OCI-LY3 (cell line): ENCODE measurements at regions not wholly inside any gene's neighbourhood (a gene's known extent, or its start where the extent isn't known, plus 50 kb on each side); places are given as distances from the start of the nearest gene placed in this dataset.
A peak's percentile ranks its signal among the peaks of the same experiment; 100 is the strongest.

Source experiments
- H2AFZ ChIP-seq: fragments of 200-600, 300-600 bp; shearing (Covaris generic); 2 replicates; pipeline ENCODE4 v1.6.0; 2014; ENCODE audit warnings: antibody characterized with exemption, low read depth, low read length
- H3K27ac ChIP-seq: fragments of 200-600, 300-600 bp; sonication (generic); 2 replicates; pipeline ENCODE4 v1.5.1; 2014; ENCODE audit warnings: mild to moderate bottlenecking, low read length, moderate library complexity, mixed read lengths
- H3K27me3 ChIP-seq: fragments of 200-600, 300-600 bp; sonication (generic); 2 replicates; pipeline ENCODE4 v1.6.1; 2014; ENCODE audit warnings: low read depth, low read length, mixed read lengths
- H3K36me3 ChIP-seq: fragments of 200-600, 300-600 bp; sonication (generic); replicated peaks from 2 replicates; pipeline ENCODE3; 2014; ENCODE audit warnings: low read depth, low read length, mixed read lengths
- H3K4me1 ChIP-seq: fragments of 300-600, 200-600 bp; sonication (generic); 2 replicates; pipeline ENCODE4 v1.6.1; 2014; ENCODE audit warnings: low read length, mixed read lengths
- H3K4me2 ChIP-seq: fragments of 200-600, 300-600 bp; sonication (generic); 2 replicates; pipeline ENCODE4 v1.6.1; 2014; ENCODE audit warnings: low read length, mixed read lengths
- H3K4me3 ChIP-seq: fragments of 300-600, 200-600 bp; sonication (generic); 2 replicates; pipeline ENCODE4 v1.5.1; 2014; ENCODE audit warnings: antibody characterized with exemption, mild to moderate bottlenecking, low read length, moderate library complexity
- H3K79me2 ChIP-seq: fragments of 300-600, 200-600 bp; shearing (Covaris generic); 2 replicates; pipeline ENCODE4 v1.6.1; 2014; ENCODE audit warnings: mild to moderate bottlenecking, low read length, mixed read lengths
- H3K9ac ChIP-seq: fragments of 300-600, 200-600 bp; shearing (Covaris generic); 2 replicates; pipeline ENCODE4 v1.6.0; 2014; ENCODE audit warnings: mild to moderate bottlenecking, low read length, moderate library complexity
- H3K9me3 ChIP-seq: fragments of 200-600, 300-600 bp; shearing (Covaris generic); 2 replicates; pipeline ENCODE4 v1.6.1; 2014; ENCODE audit warnings: low read length, mixed read lengths; ENCODE audit not compliant: insufficient read depth
- H4K20me1 ChIP-seq: fragments of 200-600, 300-600 bp; sonication (generic); 2 replicates; pipeline ENCODE4 v1.6.1; 2016; ENCODE audit warnings: low read length, mixed read lengths; ENCODE audit not compliant: insufficient read depth
- CTCF ChIP-seq: fragments of 200-600, 300-600 bp; sonication (generic); IDR thresholded peaks from 2 replicates; pipeline ENCODE4 v1.5.1; 2014; ENCODE audit warnings: antibody characterized with exemption, low read length, low read depth
- EZH2phosphoT487 ChIP-seq: fragments of 200-600 bp; shearing (Covaris generic); IDR thresholded peaks from 2 replicates; pipeline ENCODE4 v1.6.1; 2018; ENCODE audit warnings: antibody characterized with exemption, mixed run types, low read depth

- Histone ChIP-seq H3K27me3 (no peaks in the 10 kb centered on the region), H3K79me2 (no peaks in the 10 kb centered on the region), H3K4me3 (no peak overlapping the region), H3K27ac (no peak overlapping the region), H3K36me3 (no peaks in the 10 kb centered on the region), H2AFZ (no peak overlapping the region), H4K20me1 (no peaks in the 10 kb centered on the region), H3K4me1 (no peaks in the 10 kb centered on the region), H3K9me3 (no peaks in the 10 kb centered on the region), H3K4me2 (no peak overlapping the region), H3K9ac (no peak overlapping the region)
- no peak for TF ChIP-seq EZH2phosphoT487
- no peak for TF ChIP-seq CTCF
Measured at GRCh38 chr1:99173282-99173681, 91.0 kb upstream of the PLPPR4 start.

- Histone ChIP-seq H3K9me3 (no peaks in the 10 kb centered on the region), H2AFZ (no peak overlapping the region), H4K20me1 (no peaks in the 10 kb centered on the region), H3K27me3 (no peaks in the 10 kb centered on the region), H3K4me1 (no peaks in the 10 kb centered on the region), H3K9ac (no peak overlapping the region), H3K4me3 (no peak overlapping the region), H3K79me2 (no peaks in the 10 kb centered on the region), H3K27ac (no peak overlapping the region), H3K36me3 (no peaks in the 10 kb centered on the region), H3K4me2 (no peak overlapping the region)
- no peak for TF ChIP-seq CTCF
- no peak for TF ChIP-seq EZH2phosphoT487
Measured at GRCh38 chr1:99173900-99174299, 90.4 kb upstream of the PLPPR4 start.

GRCh38 chr1:99176753-99177152, 87.5 kb upstream of the PLPPR4 start:
- Histone ChIP-seq H3K36me3 (no peaks in the 10 kb centered on the region), H3K9me3 (no peaks in the 10 kb centered on the region), H3K4me2 (no peak overlapping the region), H2AFZ (no peak overlapping the region), H3K79me2 (no peaks in the 10 kb centered on the region), H3K4me1 (no peaks in the 10 kb centered on the region), H3K9ac (no peak overlapping the region), H3K27ac (no peak overlapping the region), H3K27me3 (no peaks in the 10 kb centered on the region), H4K20me1 (no peaks in the 10 kb centered on the region), H3K4me3 (no peak overlapping the region)
- TF ChIP-seq EZH2phosphoT487: no peak
- TF ChIP-seq CTCF: no peak

GRCh38 chr1:99177465-99177864, 86.8 kb upstream of the PLPPR4 start:
- H3K79me2 ChIP-seq: no peaks in the 10 kb centered on the region
- TF ChIP-seq CTCF (0 out of 2 replicates have a peak, but pooled peaks have one; percentile 14), EZH2phosphoT487 (no peak)
- no peak overlapping the region for H3K4me3 ChIP-seq
- H4K20me1 ChIP-seq: no peaks in the 10 kb centered on the region
- no peak overlapping the region for H3K27ac ChIP-seq
- no peaks in the 10 kb centered on the region for H3K4me1 ChIP-seq
- no peak overlapping the region for H3K4me2 ChIP-seq
- no peak overlapping the region for H2AFZ ChIP-seq
- H3K9ac ChIP-seq: no peak overlapping the region
- H3K9me3 ChIP-seq: no peaks in the 10 kb centered on the region
- H3K36me3 ChIP-seq: no peaks in the 10 kb centered on the region
- H3K27me3 ChIP-seq: no peaks in the 10 kb centered on the region
